SH-SY5Y (cell line): ENCODE measurements at regions not wholly inside any gene's neighbourhood (a gene's known extent, or its start where the extent isn't known, plus 50 kb on each side); places are given as distances from the start of the nearest gene placed in this dataset.

Source experiments
- GATA2 ChIP-seq: IDR thresholded peaks from 2 replicates; pipeline ENCODE4 v1.6.1; 2011; ENCODE audit warnings: mild to moderate bottlenecking, low read depth, low read length
- GATA3 ChIP-seq: IDR thresholded peaks from 2 replicates; pipeline ENCODE4 v1.6.1; 2011; ENCODE audit warnings: low read depth, mild to moderate bottlenecking, low read length, moderate library complexity

- TF ChIP-seq GATA2 = no peak
- no peak for TF ChIP-seq GATA3
Observed at GRCh38 chr4:3387943-3388361, 53.8 kb upstream of the HGFAC start.
